CD4-positive, CD25-positive, alpha-beta regulatory T cell (primary cell): ENCODE measurements at regions not wholly inside any gene's neighbourhood (a gene's known extent, or its start where the extent isn't known, plus 50 kb on each side); places are given as distances from the start of the nearest gene placed in this dataset.
"Not testable (repeated sequence)": the region's sequence is repeated elsewhere in the genome, so short reads cannot be mapped to it uniquely, and the experiment has no call there.

Experiments
- ATAC-seq, 2 donors: fragments of 150-1000 bp; cut with Tn5 transposase; one replicate each; pipeline ENCODE4 v1.10.0; 2021; ENCODE audit warnings: low read depth in 2 of 2, moderate number of reproducible peaks in 2 of 2, moderate library complexity in 1 of 2
- DNase-seq, 3 donors: peaks; one replicate each; pipeline versions ENCODE4 v3.0.0 to v3.0.0-alpha.2; 2012 to 2022; ENCODE audit warnings: mixed read lengths in 1 of 3
- H3K27ac ChIP-seq: one replicate; pipeline ENCODE4 v1.7.0; 2013; ENCODE audit warnings: mild to moderate bottlenecking, low read length; ENCODE audit not compliant: insufficient read depth, poor library complexity, severe bottlenecking
- H3K27me3 ChIP-seq: one replicate; pipeline ENCODE4 v1.7.0; 2013; ENCODE audit warnings: low read length; ENCODE audit not compliant: control insufficient read depth, insufficient read depth
- H3K36me3 ChIP-seq: one replicate; pipeline ENCODE4 v1.7.0; 2013; ENCODE audit warnings: mild to moderate bottlenecking, low read length, moderate library complexity; ENCODE audit not compliant: control insufficient read depth, insufficient read depth
- H3K4me1 ChIP-seq: 2 replicates; pipeline ENCODE4 v1.7.0; 2013; ENCODE audit warnings: mild to moderate bottlenecking, low read length; ENCODE audit not compliant: insufficient read depth, control insufficient read depth, poor library complexity, severe bottlenecking
- H3K4me3 ChIP-seq: one replicate; pipeline ENCODE4 v1.7.0; 2013; ENCODE audit warnings: low read depth, mild to moderate bottlenecking, low read length, moderate library complexity
- H3K9me3 ChIP-seq, 2 experiments: 1 replicate in 1 of 2; 2 replicates in 1 of 2; pipeline ENCODE4 v1.7.0; 2013; ENCODE audit warnings: low read length in 2 of 2, mild to moderate bottlenecking in 1 of 2, moderate library complexity in 1 of 2; ENCODE audit not compliant: control insufficient read depth in 2 of 2
- H3K27ac Mint-ChIP-seq, 3 donors: one replicate each; pipeline ENCODE4 v1.8.0; 2020 to 2022; ENCODE audit warnings: mild to moderate bottlenecking in 3 of 3, mixed read lengths in 3 of 3, moderate library complexity in 2 of 3
- H3K27me3 Mint-ChIP-seq: one replicate; pipeline ENCODE4 v1.8.0; 2022; ENCODE audit warnings: mild to moderate bottlenecking, mixed read lengths
- H3K36me3 Mint-ChIP-seq: one replicate; pipeline ENCODE4 v1.8.0; 2020; ENCODE audit warnings: mixed read lengths
- H3K4me1 Mint-ChIP-seq, 4 donors: one replicate each; pipeline ENCODE4 v1.8.0; 2020 to 2022; ENCODE audit warnings: mixed read lengths in 4 of 4, mild to moderate bottlenecking in 1 of 4
- H3K4me3 Mint-ChIP-seq, 4 donors: one replicate each; pipeline ENCODE4 v1.8.0; 2020 to 2022; ENCODE audit warnings: mild to moderate bottlenecking in 4 of 4, mixed read lengths in 4 of 4, moderate library complexity in 3 of 4
- H3K9me3 Mint-ChIP-seq, 7 donors: one replicate each; pipeline ENCODE4 v1.8.0; 2020 to 2022; ENCODE audit warnings: mixed read lengths in 7 of 7, mild to moderate bottlenecking in 3 of 7, moderate library complexity in 2 of 7

GRCh38 chr14:36428350-36428749 lies 91.7 kb downstream of the NKX2-1 start:
- Histone ChIP-seq H3K4me1 (no peaks in the 10 kb centered on the region), H3K36me3 (no peaks in the 10 kb centered on the region), H3K9me3 (no peaks in the 10 kb centered on the region), H3K27ac (no peak overlapping the region), H3K4me3 (no peak overlapping the region), H3K27me3 (no peaks in the 10 kb centered on the region)
- Mint-ChIP-seq H3K9me3 (peaks cover 0 to 3% (median 0%) of the 10 kb centered on the region in 7 donors), H3K4me1 (no peaks in the 10 kb centered on the region), H3K27ac (no peak overlapping the region), H3K4me3 (no peak overlapping the region), H3K27me3 (no peaks in the 10 kb centered on the region), H3K36me3 (no peaks in the 10 kb centered on the region)
- ATAC-seq = no peak
- no peak for DNase-seq

DNA sequence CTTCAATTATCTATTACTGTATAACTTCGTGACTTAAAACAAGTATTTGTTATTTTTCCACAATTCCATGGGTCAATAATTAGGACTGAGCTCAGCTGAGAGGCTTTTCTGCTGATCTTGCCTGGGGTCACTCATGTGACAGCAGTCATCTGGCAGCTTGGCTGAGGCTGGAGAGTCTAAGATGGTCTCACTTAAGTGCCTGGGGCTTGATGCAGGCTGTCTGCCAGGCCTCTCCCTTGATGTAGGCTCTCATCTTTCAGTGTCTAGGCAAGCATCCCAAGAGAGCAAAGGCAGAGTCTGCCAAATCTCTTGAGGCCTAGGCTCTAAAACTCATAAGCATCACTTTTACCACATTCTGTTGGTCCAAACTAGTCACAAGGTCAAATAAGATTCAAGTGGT lies 93.2 kb downstream of the NKX2-1 start:
- H3K4me1 ChIP-seq = no peaks in the 10 kb centered on the region
- Mint-ChIP-seq H3K36me3 (no peaks in the 10 kb centered on the region), H3K27ac (no peak overlapping the region), H3K27me3 (no peaks in the 10 kb centered on the region), H3K9me3 (peaks cover 0 to 3% (median 0%) of the 10 kb centered on the region in 7 donors), H3K4me1 (no peaks in the 10 kb centered on the region), H3K4me3 (no peak overlapping the region)
- DNase-seq (no peak), ATAC-seq (no peak)
- no peaks in the 10 kb centered on the region for H3K9me3 ChIP-seq
- H3K27ac ChIP-seq = no peak overlapping the region
- no peaks in the 10 kb centered on the region for H3K36me3 ChIP-seq
- no peak overlapping the region for H3K4me3 ChIP-seq
- no peaks in the 10 kb centered on the region for H3K27me3 ChIP-seq

DNA sequence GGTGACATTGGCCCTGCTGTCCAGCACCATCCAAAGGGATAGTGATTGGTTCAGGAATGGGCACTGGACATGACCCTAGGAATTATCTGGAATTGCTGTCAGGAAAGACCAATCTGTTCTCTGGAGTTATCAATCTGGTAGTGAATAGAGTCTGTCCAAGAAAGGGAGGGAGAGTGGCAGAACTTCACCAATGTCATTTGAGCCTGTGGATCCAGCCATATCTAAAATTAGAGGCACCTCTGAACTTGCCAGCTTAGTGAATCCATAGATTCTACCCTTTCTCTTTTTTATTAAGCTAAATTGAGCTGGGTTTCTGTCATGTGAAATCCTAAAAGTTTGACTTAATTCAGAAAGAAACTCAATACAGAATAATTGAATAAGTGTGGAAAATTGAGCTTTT lies 93.9 kb downstream of the NKX2-1 start:
- Histone ChIP-seq H3K27me3 (no peaks in the 10 kb centered on the region), H3K9me3 (no peaks in the 10 kb centered on the region), H3K4me3 (no peak overlapping the region), H3K36me3 (no peaks in the 10 kb centered on the region), H3K27ac (no peak overlapping the region), H3K4me1 (no peaks in the 10 kb centered on the region)
- H3K27ac Mint-ChIP-seq = no peak overlapping the region
- H3K36me3 Mint-ChIP-seq = no peaks in the 10 kb centered on the region
- no peaks in the 10 kb centered on the region for H3K4me1 Mint-ChIP-seq
- no peaks in the 10 kb centered on the region for H3K27me3 Mint-ChIP-seq
- peaks cover 0 to 3% (median 0%) of the 10 kb centered on the region in 7 donors for H3K9me3 Mint-ChIP-seq
- DNase-seq (no peak), ATAC-seq (no peak)
- no peak overlapping the region for H3K4me3 Mint-ChIP-seq

GRCh38 chr14:36424478-36425102 lies 95.4 kb downstream of the NKX2-1 start:
- Mint-ChIP-seq H3K4me3 (no peak overlapping the region), H3K36me3 (no peaks in the 10 kb centered on the region)
- no peak for ATAC-seq

GRCh38 chr14:36423430-36423829 lies 96.6 kb downstream of the NKX2-1 start:
- H3K9me3 Mint-ChIP-seq = peaks cover 0 to 3% (median 0%) of the 10 kb centered on the region in 7 donors
- no peaks in the 10 kb centered on the region for H3K27me3 Mint-ChIP-seq
- H3K4me1 Mint-ChIP-seq = no peaks in the 10 kb centered on the region
- no peaks in the 10 kb centered on the region for H3K36me3 Mint-ChIP-seq
- no peak overlapping the region for H3K4me3 ChIP-seq
- ATAC-seq (no peak), DNase-seq (no peak)
- H3K4me3 Mint-ChIP-seq = no peak overlapping the region
- H3K27ac ChIP-seq = no peak overlapping the region
- H3K9me3 ChIP-seq = no peaks in the 10 kb centered on the region
- H3K36me3 ChIP-seq = no peaks in the 10 kb centered on the region
- no peaks in the 10 kb centered on the region for H3K27me3 ChIP-seq
- no peak overlapping the region for H3K27ac Mint-ChIP-seq
- H3K4me1 ChIP-seq = no peaks in the 10 kb centered on the region

More at GRCh38 chr14:36424478-36425102, 95.4 kb downstream of the NKX2-1 start:
- Mint-ChIP-seq H3K9me3 (peaks cover 0 to 3% (median 0%) of the 10 kb centered on the region in 7 donors), H3K27ac (no peak overlapping the region), H3K4me1 (no peaks in the 10 kb centered on the region), H3K27me3 (no peaks in the 10 kb centered on the region)
- Histone ChIP-seq H3K27me3 (no peaks in the 10 kb centered on the region), H3K27ac (no peak overlapping the region), H3K36me3 (no peaks in the 10 kb centered on the region), H3K4me3 (no peak overlapping the region), H3K9me3 (no peaks in the 10 kb centered on the region), H3K4me1 (no peaks in the 10 kb centered on the region)
- no peak for DNase-seq

DNA sequence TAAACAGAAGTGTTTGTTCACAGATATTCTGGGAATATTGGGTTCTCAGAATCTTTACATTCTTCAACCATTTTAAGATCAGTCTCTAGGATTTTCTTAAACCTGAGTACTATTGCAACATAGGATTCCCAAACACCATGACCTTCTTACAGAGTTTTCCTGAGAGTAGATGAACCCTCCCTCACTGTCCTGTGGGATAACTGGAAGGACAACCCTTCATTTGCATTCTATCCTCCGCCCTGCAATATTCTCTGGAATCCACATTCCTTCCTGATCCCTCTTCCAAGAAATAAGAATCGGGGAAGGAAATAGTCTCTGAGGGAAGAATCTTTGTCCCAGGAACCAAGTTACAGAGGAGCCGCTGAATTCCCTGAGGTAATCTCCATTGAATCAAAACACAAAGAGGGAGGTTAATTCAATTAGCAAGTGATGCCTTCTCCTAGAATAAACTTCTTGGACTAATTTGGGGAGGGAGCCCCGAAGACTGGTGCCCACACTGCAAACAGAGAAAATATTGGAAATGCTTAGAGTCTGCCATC lies 99.8 kb upstream of the MBIP start:
- Histone ChIP-seq H3K4me3 (no peak overlapping the region), H3K36me3 (no peaks in the 10 kb centered on the region), H3K27me3 (no peaks in the 10 kb centered on the region), H3K27ac (no peak overlapping the region), H3K9me3 (no peaks in the 10 kb centered on the region), H3K4me1 (no peaks in the 10 kb centered on the region)
- Mint-ChIP-seq H3K4me1 (no peaks in the 10 kb centered on the region), H3K4me3 (no peak overlapping the region), H3K27me3 (peaks cover 4% of the 10 kb centered on the region), H3K27ac (no peak overlapping the region), H3K9me3 (peaks cover 0 to 14% (median 0%) of the 10 kb centered on the region in 7 donors), H3K36me3 (no peaks in the 10 kb centered on the region)
- ATAC-seq = no peak
- no peak for DNase-seq

- DNase-seq = no peak
- Mint-ChIP-seq H3K27me3 (peaks cover 4% of the 10 kb centered on the region), H3K36me3 (no peaks in the 10 kb centered on the region), H3K4me1 (no peaks in the 10 kb centered on the region), H3K9me3 (peaks cover 0 to 14% (median 0%) of the 10 kb centered on the region in 7 donors), H3K27ac (no peak overlapping the region), H3K4me3 (no peak overlapping the region)
- Histone ChIP-seq H3K27me3 (no peaks in the 10 kb centered on the region), H3K27ac (no peak overlapping the region), H3K9me3 (no peaks in the 10 kb centered on the region), H3K4me3 (no peak overlapping the region), H3K4me1 (no peaks in the 10 kb centered on the region), H3K36me3 (no peaks in the 10 kb centered on the region)
- ATAC-seq = no peak
Observed at GRCh38 chr14:36418937-36419336, 98.5 kb upstream of the MBIP start.

- not testable (repeated sequence) for H3K27me3 Mint-ChIP-seq, H3K27ac ChIP-seq, DNase-seq, ATAC-seq, H3K4me3 ChIP-seq, H3K4me3 Mint-ChIP-seq, H3K27me3 ChIP-seq, H3K4me1 ChIP-seq, H3K36me3 ChIP-seq, H3K27ac Mint-ChIP-seq, H3K9me3 ChIP-seq, H3K36me3 Mint-ChIP-seq, H3K4me1 Mint-ChIP-seq
- H3K9me3 Mint-ChIP-seq = peaks cover 0 to 24% (median 6%) of the 10 kb centered on the region in 7 donors
Observed at GRCh38 chr14:36411951-36412350, 91.5 kb upstream of the MBIP start.
